SU-DHL-6 (cell line): ENCODE measurements at regions not wholly inside any gene's neighbourhood (a gene's known extent, or its start where the extent isn't known, plus 50 kb on each side); places are given as distances from the start of the nearest gene placed in this dataset.

ENCODE experiments used
- CTCF ChIP-seq: fragments of 200-600 bp; sonication (generic); IDR thresholded peaks from one replicate; pipeline ENCODE4 v1.5.1; 2017; ENCODE audit warnings: antibody characterized with exemption, mild to moderate bottlenecking, low read length, moderate library complexity; ENCODE audit not compliant: insufficient read depth, poor library complexity, severe bottlenecking
- EZH2phosphoT487 ChIP-seq: fragments of 200-600 bp; sonication (generic), shearing (Covaris generic); conservative IDR thresholded peaks from 2 replicates; pipeline ENCODE4 v1.6.1; 2018; ENCODE audit warnings: mild to moderate bottlenecking, antibody characterized with exemption, low read length, moderate library complexity, mixed read lengths

GRCh38 chr14:104526723-104527645, 52.6 kb upstream of the C14orf180 start:
- TF ChIP-seq CTCF (no peak), EZH2phosphoT487 (no peak)
